ENCODE measurements at regions not wholly inside any gene's neighbourhood (a gene's known extent, or its start where the extent isn't known, plus 50 kb on each side); places are given as distances from the start of the nearest gene placed in this dataset.

DNA sequence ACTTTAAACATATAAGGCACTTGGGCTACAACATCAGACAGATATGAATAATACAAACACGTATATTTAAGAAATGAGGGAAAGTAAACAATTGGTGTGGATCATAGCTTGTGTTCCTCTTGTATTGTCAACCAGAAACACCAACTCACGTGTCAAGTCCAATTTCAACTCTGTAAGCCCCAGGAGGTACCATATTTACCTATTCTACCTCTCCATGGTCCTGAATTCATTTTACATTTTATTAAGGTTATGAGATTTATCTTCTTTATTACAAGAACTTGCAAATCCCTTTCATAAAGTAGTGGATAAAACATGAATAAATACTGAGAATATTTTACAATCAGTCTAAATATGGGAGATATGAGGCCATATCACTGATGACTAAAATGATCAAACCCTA, 501.6 kb downstream of the MAT2B start:
- Histone ChIP-seq H3K27me3 (ENCODE audit: control insufficient read depth in 3 of 3, insufficient read depth in 3 of 3, low read length in 3 of 3) (no peaks in the 10 kb centered on the region), H3K9me3 (ENCODE audit: control insufficient read depth in 3 of 3, low read length in 3 of 3) (no peaks in the 10 kb centered on the region), H3K4me1 (ENCODE audit: control insufficient read depth in 3 of 3, insufficient read depth in 3 of 3, low read length in 3 of 3) (no peaks in the 10 kb centered on the region)

DNA sequence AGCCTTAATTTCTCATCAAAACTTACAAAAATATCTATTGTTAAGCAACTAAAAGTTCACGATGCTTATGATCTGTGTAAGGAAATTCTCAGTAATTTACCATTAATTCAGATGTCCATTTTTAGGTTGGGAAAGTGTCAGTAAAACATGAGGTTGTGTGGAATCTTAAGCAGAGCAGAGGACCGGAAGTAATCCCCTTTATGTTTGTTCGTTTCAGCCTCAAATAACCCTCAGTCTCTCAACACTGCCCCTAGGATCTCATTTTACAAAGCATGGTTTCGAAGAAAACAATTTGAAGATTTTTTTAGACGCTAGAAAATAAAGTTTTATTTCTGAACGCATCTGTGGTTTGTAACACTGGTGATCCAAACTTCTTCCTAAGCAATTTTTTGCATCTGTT, 504.2 kb downstream of the MAT2B start:
- H3K9ac ChIP-seq (ENCODE audit: low read depth in 1 of 3, low read length in 3 of 3) = no peak overlapping the region
- no peak overlapping the region for H3K27ac ChIP-seq (ENCODE audit: low read depth, low read length)
- no peak overlapping the region for H3K4me3 ChIP-seq (ENCODE audit: low read length in 3 of 3)
- H3K4me1 ChIP-seq (ENCODE audit: control insufficient read depth in 3 of 3, insufficient read depth in 3 of 3, low read length in 3 of 3) = no peaks in the 10 kb centered on the region
- H3K36me3 ChIP-seq (ENCODE audit: control insufficient read depth in 3 of 3, insufficient read depth in 3 of 3, low read length in 3 of 3) = no peaks in the 10 kb centered on the region
- no peaks in the 10 kb centered on the region for H3K27me3 ChIP-seq (ENCODE audit: control insufficient read depth in 3 of 3, insufficient read depth in 3 of 3, low read length in 3 of 3)
- H3K9me3 ChIP-seq (ENCODE audit: control insufficient read depth in 3 of 3, low read length in 3 of 3) = no peaks in the 10 kb centered on the region

More for the DNA sequence above, 501.6 kb downstream of the MAT2B start:
- H3K36me3 ChIP-seq (ENCODE audit: control insufficient read depth in 3 of 3, insufficient read depth in 3 of 3, low read length in 3 of 3) = no peaks in the 10 kb centered on the region
- no peak overlapping the region for H3K4me3 ChIP-seq (ENCODE audit: low read length in 3 of 3)
- H3K27ac ChIP-seq (ENCODE audit: low read depth, low read length) = no peak overlapping the region
- H3K9ac ChIP-seq (ENCODE audit: low read depth in 1 of 3, low read length in 3 of 3) = no peak overlapping the region

DNA sequence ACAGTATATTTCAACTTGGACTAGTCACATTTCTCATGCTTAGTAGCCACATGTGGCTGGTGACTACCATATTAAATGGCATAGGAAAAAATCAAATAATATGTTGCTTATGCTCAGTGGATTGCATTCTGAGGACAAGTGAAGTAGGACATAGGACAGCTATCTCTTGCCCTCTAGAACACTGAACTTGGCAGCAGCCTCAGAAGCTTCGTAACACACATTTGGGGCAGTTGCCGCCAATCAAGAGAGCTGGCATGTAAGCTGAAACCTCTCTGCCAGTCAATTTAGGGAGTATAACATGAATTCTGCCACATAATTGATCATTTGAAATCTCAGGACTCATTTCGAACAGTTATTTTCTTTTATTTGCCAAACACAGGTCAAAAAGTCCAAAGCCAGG, 505.5 kb downstream of the MAT2B start:
- no peak overlapping the region for H3K9ac ChIP-seq (ENCODE audit: low read depth in 1 of 3, low read length in 3 of 3)
- H3K4me1 ChIP-seq (ENCODE audit: control insufficient read depth in 3 of 3, insufficient read depth in 3 of 3, low read length in 3 of 3) = no peaks in the 10 kb centered on the region
- no peak overlapping the region for H3K4me3 ChIP-seq (ENCODE audit: low read length in 3 of 3)
- H3K36me3 ChIP-seq (ENCODE audit: control insufficient read depth in 3 of 3, insufficient read depth in 3 of 3, low read length in 3 of 3) = no peaks in the 10 kb centered on the region
- H3K27ac ChIP-seq (ENCODE audit: low read depth, low read length) = no peak overlapping the region
- no peaks in the 10 kb centered on the region for H3K9me3 ChIP-seq (ENCODE audit: control insufficient read depth in 3 of 3, low read length in 3 of 3)
- H3K27me3 ChIP-seq (ENCODE audit: control insufficient read depth in 3 of 3, insufficient read depth in 3 of 3, low read length in 3 of 3) = no peaks in the 10 kb centered on the region

DNA sequence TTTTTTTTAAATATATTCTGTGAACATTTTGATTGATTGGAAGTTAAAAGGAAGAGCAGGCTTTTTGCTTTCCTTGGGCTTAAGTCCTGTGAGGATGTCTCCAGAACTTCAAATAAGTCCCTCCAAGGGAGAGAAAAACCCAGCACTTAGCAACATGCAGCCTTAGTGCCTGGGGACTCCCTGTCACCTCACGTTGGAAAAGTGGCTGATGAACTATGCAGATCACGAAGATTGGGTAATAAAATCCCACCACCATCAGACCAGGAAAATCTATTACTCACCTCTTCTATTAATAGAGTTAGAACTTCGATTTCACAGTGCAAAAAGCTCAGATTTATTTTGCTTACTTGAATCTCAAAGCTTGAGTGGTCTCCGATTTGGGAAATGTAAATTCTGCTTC, 507.0 kb downstream of the MAT2B start:
- H3K36me3 ChIP-seq (ENCODE audit: control insufficient read depth in 3 of 3, insufficient read depth in 3 of 3, low read length in 3 of 3) = no peaks in the 10 kb centered on the region
- no peak overlapping the region for H3K9ac ChIP-seq (ENCODE audit: low read depth in 1 of 3, low read length in 3 of 3)
- H3K4me3 ChIP-seq (ENCODE audit: low read length in 3 of 3) = no peak overlapping the region
- H3K4me1 ChIP-seq (ENCODE audit: control insufficient read depth in 3 of 3, insufficient read depth in 3 of 3, low read length in 3 of 3) = no peaks in the 10 kb centered on the region
- H3K27me3 ChIP-seq (ENCODE audit: control insufficient read depth in 3 of 3, insufficient read depth in 3 of 3, low read length in 3 of 3) = no peaks in the 10 kb centered on the region
- no peaks in the 10 kb centered on the region for H3K9me3 ChIP-seq (ENCODE audit: control insufficient read depth in 3 of 3, low read length in 3 of 3)
- H3K27ac ChIP-seq (ENCODE audit: low read depth, low read length) = no peak overlapping the region

DNA sequence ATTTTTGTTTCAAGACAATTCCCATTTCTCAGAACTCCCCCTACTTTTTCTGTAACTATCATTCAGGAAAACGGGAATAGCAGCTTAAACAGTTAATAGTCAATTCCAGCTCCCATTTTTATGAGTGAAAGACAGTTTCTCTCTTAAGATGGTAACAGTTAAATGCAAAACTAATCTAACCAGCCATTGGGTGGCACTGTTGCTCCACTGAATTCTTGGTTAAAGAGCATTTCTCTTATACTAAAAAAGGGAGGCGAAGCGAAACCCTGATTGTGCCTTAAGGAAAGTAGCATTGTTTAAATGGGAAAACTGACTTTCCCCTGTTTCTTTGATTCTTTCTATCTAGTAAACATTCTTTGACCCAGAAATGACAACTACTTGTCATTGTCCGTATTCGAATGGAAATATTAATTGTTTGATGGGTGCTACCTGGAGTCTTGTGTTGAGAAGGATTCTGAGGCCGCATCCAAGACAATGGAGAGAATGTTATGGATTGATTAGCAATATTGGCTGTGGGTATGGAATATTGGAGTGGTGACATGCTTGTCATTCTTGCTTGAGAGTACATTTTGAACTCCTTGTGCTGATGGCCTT, 507.8 kb downstream of the MAT2B start:
- Histone ChIP-seq H3K27me3 (ENCODE audit: control insufficient read depth in 3 of 3, insufficient read depth in 3 of 3, low read length in 3 of 3) (no peaks in the 10 kb centered on the region), H3K9me3 (ENCODE audit: control insufficient read depth in 3 of 3, low read length in 3 of 3) (no peaks in the 10 kb centered on the region), H3K27ac (ENCODE audit: low read depth, low read length) (no peak overlapping the region), H3K36me3 (ENCODE audit: control insufficient read depth in 3 of 3, insufficient read depth in 3 of 3, low read length in 3 of 3) (no peaks in the 10 kb centered on the region), H3K9ac (ENCODE audit: low read depth in 1 of 3, low read length in 3 of 3) (no peak overlapping the region), H3K4me1 (ENCODE audit: control insufficient read depth in 3 of 3, insufficient read depth in 3 of 3, low read length in 3 of 3) (no peaks in the 10 kb centered on the region), H3K4me3 (ENCODE audit: low read length in 3 of 3) (no peak overlapping the region)

DNA sequence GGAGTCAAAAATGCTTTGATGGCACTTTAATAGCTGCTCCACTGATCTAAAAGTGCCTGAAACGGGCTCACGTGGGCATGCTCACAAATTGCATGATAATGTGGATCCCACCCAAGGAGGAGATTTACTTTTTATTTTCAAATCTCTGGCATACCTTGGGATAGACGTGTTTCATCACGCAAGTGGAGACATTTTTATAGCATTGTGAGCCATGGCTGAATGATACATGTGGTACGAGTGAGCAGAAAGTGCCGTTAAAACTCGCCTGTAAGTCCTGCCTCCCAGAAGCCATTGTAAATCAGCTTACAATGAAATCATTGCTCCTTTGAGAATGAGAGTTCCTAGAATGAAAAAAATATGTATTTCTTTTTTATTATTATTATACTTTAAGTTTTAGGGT, 514.7 kb downstream of the MAT2B start:
- Histone ChIP-seq H3K36me3 (ENCODE audit: control insufficient read depth in 3 of 3, insufficient read depth in 3 of 3, low read length in 3 of 3) (no peaks in the 10 kb centered on the region), H3K9ac (ENCODE audit: low read depth in 1 of 3, low read length in 3 of 3) (no peak overlapping the region), H3K9me3 (ENCODE audit: control insufficient read depth in 3 of 3, low read length in 3 of 3) (no peaks in the 10 kb centered on the region), H3K4me3 (ENCODE audit: low read length in 3 of 3) (no peak overlapping the region), H3K27me3 (ENCODE audit: control insufficient read depth in 3 of 3, insufficient read depth in 3 of 3, low read length in 3 of 3) (no peaks in the 10 kb centered on the region), H3K27ac (ENCODE audit: low read depth, low read length) (no peak overlapping the region), H3K4me1 (ENCODE audit: control insufficient read depth in 3 of 3, insufficient read depth in 3 of 3, low read length in 3 of 3) (no peaks in the 10 kb centered on the region)

DNA sequence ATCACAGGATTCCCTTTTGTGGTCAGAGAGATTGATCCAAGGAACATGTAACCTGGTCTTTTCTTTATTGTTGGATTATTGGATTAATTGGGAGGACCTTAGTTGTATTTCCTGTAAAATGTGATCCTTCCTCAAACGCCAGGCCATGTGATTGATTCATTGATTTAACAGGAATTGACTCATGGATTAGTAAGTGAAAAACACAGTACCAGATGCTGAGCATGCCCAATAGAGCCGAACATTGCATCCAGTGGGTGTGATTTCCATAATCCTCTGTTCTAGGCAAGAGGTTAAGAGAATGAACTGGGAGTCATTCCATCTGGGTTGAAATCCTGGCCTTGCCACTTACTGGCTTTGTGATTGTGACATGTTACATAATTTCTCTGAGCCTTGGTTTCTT, 522.3 kb downstream of the MAT2B start:
- H3K4me1 ChIP-seq (ENCODE audit: control insufficient read depth in 3 of 3, insufficient read depth in 3 of 3, low read length in 3 of 3) = no peaks in the 10 kb centered on the region

DNA sequence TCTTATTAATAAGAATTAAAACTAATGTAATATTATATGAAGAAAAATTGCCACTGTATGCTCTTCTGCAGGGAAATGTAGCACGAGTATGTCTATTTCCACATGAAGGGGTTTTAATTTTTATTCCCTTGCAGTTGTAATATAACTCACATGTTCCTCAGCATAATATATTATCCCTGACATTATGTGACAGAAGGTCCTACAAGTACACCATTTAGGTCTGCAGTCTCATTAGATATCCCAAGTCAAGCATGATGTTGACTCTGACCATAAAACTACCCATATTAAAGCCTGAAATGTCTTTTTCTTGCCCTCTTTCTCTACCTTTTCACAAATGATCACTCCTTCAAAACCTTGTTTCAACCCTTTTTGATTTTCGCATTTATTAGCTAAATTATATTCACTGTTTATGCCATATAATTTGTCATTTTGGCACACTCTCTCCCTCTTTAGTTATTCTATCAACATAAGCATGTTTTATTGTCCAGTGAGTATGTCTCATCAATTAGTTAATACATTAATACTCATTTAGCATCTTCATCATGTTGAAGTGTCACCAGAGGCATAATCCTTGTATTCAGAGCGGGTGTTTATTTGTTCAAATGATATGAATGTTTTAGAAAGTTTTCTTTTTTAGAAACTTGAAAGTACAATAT, 532.8 kb downstream of the MAT2B start:
- Histone ChIP-seq H3K9me3 (ENCODE audit: control insufficient read depth in 3 of 3, low read length in 3 of 3) (no peaks in the 10 kb centered on the region), H3K27me3 (ENCODE audit: control insufficient read depth in 3 of 3, insufficient read depth in 3 of 3, low read length in 3 of 3) (no peaks in the 10 kb centered on the region), H3K27ac (ENCODE audit: low read depth, low read length) (no peak overlapping the region), H3K9ac (ENCODE audit: low read depth in 1 of 3, low read length in 3 of 3) (no peak overlapping the region), H3K4me3 (ENCODE audit: low read length in 3 of 3) (no peak overlapping the region), H3K36me3 (ENCODE audit: control insufficient read depth in 3 of 3, insufficient read depth in 3 of 3, low read length in 3 of 3) (no peaks in the 10 kb centered on the region), H3K4me1 (ENCODE audit: control insufficient read depth in 3 of 3, insufficient read depth in 3 of 3, low read length in 3 of 3) (no peaks in the 10 kb centered on the region)

More for the DNA sequence above, 522.3 kb downstream of the MAT2B start:
- Histone ChIP-seq H3K9ac (ENCODE audit: low read depth in 1 of 3, low read length in 3 of 3) (no peak overlapping the region), H3K9me3 (ENCODE audit: control insufficient read depth in 3 of 3, low read length in 3 of 3) (no peaks in the 10 kb centered on the region), H3K36me3 (ENCODE audit: control insufficient read depth in 3 of 3, insufficient read depth in 3 of 3, low read length in 3 of 3) (no peaks in the 10 kb centered on the region), H3K27ac (ENCODE audit: low read depth, low read length) (no peak overlapping the region), H3K4me3 (ENCODE audit: low read length in 3 of 3) (no peak overlapping the region), H3K27me3 (ENCODE audit: control insufficient read depth in 3 of 3, insufficient read depth in 3 of 3, low read length in 3 of 3) (no peaks in the 10 kb centered on the region)

DNA sequence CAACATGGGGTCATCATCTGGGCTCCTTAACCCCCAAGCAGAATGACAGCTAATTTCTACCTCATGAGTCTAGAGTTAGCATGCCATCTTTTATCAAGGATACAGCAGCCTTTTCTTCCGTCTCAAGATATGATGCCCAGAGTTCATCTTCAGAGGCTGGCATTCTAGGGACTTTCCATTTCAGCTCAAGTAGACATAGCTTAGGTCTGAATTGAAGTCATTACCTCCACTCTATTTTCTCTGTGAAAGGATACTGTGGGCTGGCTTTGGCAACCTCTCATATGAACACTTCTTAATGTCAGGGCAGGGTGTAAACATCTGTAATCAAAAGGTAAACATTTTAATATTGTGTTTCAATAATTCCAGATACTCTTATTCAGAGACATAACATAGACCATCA, 535.7 kb downstream of the MAT2B start:
- H3K4me3 ChIP-seq (ENCODE audit: low read length in 3 of 3) = no peak overlapping the region
- no peaks in the 10 kb centered on the region for H3K27me3 ChIP-seq (ENCODE audit: control insufficient read depth in 3 of 3, insufficient read depth in 3 of 3, low read length in 3 of 3)
- no peaks in the 10 kb centered on the region for H3K36me3 ChIP-seq (ENCODE audit: control insufficient read depth in 3 of 3, insufficient read depth in 3 of 3, low read length in 3 of 3)
- no peak overlapping the region for H3K9ac ChIP-seq (ENCODE audit: low read depth in 1 of 3, low read length in 3 of 3)
- H3K27ac ChIP-seq (ENCODE audit: low read depth, low read length) = no peak overlapping the region
- H3K9me3 ChIP-seq (ENCODE audit: control insufficient read depth in 3 of 3, low read length in 3 of 3) = no peaks in the 10 kb centered on the region
- H3K4me1 ChIP-seq (ENCODE audit: control insufficient read depth in 3 of 3, insufficient read depth in 3 of 3, low read length in 3 of 3) = no peaks in the 10 kb centered on the region

DNA sequence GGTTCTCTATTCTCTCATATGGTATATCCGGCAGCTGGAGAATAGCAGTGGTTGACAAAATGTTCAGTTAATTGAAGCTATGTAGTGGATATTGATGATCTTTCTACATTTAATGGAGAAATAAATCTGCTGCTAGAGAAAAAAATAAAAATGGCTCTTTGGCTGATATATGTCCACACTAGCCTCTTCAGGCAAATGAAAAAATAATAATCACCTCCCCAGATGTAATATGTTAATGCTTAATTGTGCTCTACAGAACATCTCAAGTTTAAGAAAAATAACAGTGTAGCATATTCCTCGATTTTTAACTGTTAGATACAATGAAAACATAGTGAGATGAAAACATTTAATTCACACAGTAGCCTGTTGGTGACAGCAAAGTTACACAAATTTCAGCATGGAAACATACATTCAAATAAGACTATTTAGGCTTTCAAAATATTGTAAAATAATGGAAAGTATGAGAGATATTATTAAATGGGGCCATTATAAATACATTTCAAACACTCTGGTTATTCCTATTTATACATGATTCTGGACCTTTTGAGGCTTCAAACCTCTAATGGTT, 543.0 kb downstream of the MAT2B start:
- no peaks in the 10 kb centered on the region for H3K36me3 ChIP-seq (ENCODE audit: control insufficient read depth in 3 of 3, insufficient read depth in 3 of 3, low read length in 3 of 3)
- H3K4me1 ChIP-seq (ENCODE audit: control insufficient read depth in 3 of 3, insufficient read depth in 3 of 3, low read length in 3 of 3) = no peaks in the 10 kb centered on the region
- no peak overlapping the region for H3K9ac ChIP-seq (ENCODE audit: low read depth in 1 of 3, low read length in 3 of 3)
- H3K27me3 ChIP-seq (ENCODE audit: control insufficient read depth in 3 of 3, insufficient read depth in 3 of 3, low read length in 3 of 3) = no peaks in the 10 kb centered on the region
- H3K4me3 ChIP-seq (ENCODE audit: low read length in 3 of 3) = no peak overlapping the region
- H3K27ac ChIP-seq (ENCODE audit: low read depth, low read length) = no peak overlapping the region
- H3K9me3 ChIP-seq (ENCODE audit: control insufficient read depth in 3 of 3, low read length in 3 of 3) = no peaks in the 10 kb centered on the region

Measured in skeletal muscle tissue (tissue), 3 donors.